GM21390 (cell line): ENCODE measurements at regions not wholly inside any gene's neighbourhood (a gene's known extent, or its start where the extent isn't known, plus 50 kb on each side); places are given as distances from the start of the nearest gene placed in this dataset.
A peak's percentile ranks its signal among the peaks of the same experiment; 100 is the strongest.
"Not testable (repeated sequence)": the region's sequence is repeated elsewhere in the genome, so short reads cannot be mapped to it uniquely, and the experiment has no call there.

Experiments
- ATAC-seq: cut with Tn5 transposase; IDR thresholded peaks from one replicate; pipeline ENCODE4 v1.9.1; 2021; ENCODE audit not compliant: unreplicated experiment

GRCh38 chr7:131122394-131122793, 205.3 kb upstream of the MKLN1 start:
- ATAC-seq = no peak

DNA sequence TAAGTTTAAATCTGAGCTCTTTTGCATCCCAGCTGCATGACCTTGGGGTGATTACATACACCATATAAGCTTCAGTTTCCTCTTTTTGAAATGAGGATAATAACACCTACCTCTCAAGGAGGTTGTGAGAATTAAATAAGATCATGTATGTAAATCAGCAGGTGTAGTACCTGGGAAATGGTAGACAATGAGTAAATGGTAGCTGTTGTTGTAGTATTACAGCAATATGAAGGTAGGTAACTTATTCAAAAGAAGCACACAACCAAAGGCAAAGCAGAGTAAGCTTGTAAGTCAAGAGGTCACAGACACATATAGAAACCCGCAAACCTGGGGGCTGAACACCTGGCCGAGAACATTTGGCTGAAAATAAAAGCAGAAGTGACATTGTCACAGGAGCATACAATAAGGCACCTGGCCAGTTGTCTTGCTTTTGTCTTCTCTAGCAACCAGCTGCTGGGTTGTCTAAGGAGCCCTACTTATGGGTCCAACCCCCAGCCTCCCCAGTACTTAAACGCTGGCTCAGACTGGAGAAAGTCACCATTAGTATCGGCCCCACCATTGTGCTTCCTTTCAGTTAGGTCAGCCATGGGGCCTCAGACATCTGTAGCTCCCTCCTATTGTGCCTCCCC, 203.6 kb upstream of the MKLN1 start:
- ATAC-seq = peak; percentile 91

DNA sequence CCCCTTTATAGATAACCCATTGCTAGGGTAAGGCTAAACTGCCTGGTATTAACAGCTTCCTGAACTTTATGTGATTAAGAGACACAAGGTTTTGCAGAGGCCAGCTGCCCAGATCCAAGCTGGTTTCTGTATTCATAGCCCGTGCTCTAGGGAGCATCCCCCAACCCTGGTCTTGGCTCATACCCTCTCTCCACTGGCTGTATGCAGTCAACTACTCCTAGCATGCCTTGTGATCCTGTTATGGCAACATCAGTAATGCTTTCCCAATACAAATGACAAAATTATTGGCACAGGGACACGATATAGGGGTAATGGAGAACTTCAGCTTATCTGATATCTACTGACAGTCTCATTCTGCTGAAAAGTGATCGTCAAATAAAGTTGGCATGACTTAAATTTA, 202.8 kb upstream of the MKLN1 start:
- ATAC-seq = no peak

GRCh38 chr7:131130324-131130723, 197.4 kb upstream of the MKLN1 start:
- no peak for ATAC-seq

DNA sequence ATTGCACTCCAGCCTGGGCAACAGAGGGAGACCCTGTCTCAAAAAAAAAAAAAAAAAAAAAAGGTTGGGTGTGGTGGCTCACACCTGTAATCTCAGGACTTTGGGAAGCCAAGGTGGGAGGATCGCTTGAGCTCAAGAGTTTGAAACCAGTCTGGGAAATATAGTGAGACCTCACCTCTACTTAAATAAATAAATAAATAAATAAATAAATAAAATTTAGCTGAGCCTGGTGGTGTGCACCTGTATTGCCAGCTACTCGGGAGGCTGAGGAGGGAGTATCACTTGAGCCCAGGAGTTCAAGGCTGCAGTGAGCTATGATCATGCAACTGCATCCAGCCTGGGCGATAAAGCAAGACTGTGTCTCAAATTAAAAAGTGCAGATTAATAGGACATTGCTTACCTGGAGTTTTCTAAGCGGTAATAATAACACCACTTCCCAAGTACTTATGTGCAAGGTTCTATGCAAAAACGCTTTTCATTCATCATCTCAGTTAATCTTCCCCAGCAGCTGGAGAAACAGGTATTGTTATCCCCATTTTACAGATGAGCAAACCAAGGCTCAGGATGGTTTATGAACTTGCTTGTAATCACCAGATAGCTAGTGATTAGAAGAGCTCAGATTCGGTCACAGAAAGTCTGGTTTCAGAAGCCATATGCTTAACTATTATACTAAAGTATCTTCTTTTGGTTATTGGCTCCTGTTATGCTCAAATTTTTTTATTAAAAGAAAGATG, 196.5 kb upstream of the MKLN1 start:
- ATAC-seq = no peak

DNA sequence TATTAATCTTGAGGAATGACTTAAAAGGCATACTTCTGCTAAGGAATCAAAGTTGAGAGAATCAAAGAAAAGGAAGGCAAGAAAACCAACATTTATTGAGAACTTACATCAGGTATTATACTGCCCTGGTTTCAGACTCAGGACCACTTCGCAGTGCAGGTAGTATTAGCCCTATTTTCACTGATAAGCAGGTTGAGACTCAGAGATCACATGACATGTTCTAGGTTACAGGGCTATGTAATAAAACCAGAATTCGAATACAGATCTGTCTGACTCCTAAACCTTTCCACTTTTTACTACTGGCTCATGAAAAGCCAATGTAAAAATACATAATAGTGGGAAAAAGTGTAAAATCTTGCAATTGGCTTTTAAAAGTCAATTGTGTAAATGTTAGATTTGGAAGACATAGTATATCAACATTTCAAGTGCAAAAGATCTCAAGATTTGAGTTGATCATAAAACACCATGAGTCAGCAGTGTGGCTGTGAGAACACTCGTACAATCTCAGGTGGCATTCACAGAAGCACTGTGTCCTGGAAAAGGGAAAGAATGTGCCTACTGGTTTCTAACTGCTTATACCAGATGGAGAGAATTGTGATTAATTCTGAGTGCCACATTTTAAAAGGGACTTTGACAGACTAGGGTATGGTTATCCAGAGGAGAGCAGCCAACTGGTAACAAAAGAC, 195.8 kb upstream of the MKLN1 start:
- ATAC-seq = no peak

- no peak for ATAC-seq
Measured at GRCh38 chr7:131139462-131139861, 188.2 kb upstream of the MKLN1 start.

- ATAC-seq = no peak
Measured at GRCh38 chr7:131141443-131141967, 186.2 kb upstream of the MKLN1 start.

DNA sequence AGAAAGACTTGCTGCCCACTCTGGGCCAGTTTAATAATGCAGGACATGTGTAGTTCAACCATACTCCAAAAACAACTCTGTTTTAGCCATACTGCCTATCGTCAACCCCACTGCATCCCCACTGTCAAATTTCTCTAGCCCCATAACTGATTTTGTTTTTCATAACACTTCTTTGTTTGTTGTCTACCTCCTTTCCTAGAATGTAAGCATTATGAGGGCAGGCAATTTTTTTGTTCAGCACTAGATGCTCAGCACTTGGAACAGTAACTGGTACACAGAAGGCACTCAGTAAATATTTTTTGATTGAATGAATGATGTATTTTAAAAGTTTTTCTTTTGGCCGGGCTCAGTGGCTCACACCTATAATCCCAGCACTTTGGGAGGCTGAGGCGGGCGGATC, 183.8 kb upstream of the MKLN1 start:
- no peak for ATAC-seq

- ATAC-seq = no peak
Measured at GRCh38 chr7:131145026-131145425, 182.7 kb upstream of the MKLN1 start.

- ATAC-seq = no peak
Measured at GRCh38 chr7:131145770-131146169, 181.9 kb upstream of the MKLN1 start.

DNA sequence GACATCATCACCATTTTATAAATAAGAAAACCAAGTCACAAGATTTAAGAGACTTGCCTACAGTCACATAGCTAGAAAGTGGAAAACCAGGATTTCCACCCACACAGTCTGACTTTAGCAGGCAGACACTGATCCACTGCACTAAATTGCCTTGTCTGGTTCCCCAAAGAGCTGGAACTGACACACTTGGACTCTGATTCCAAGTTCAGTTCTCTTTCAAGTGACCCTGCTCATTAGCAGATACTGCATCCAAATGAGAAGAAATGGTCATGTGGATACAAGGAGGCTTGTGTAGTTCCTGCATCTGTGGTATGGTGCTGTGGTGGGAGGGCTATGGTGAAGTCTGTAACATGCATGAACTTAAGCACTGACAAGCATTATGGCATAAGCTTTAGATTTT, 180.1 kb upstream of the MKLN1 start:
- no peak for ATAC-seq

- ATAC-seq = no peak
Measured at GRCh38 chr7:131148258-131148657, 179.4 kb upstream of the MKLN1 start.

DNA sequence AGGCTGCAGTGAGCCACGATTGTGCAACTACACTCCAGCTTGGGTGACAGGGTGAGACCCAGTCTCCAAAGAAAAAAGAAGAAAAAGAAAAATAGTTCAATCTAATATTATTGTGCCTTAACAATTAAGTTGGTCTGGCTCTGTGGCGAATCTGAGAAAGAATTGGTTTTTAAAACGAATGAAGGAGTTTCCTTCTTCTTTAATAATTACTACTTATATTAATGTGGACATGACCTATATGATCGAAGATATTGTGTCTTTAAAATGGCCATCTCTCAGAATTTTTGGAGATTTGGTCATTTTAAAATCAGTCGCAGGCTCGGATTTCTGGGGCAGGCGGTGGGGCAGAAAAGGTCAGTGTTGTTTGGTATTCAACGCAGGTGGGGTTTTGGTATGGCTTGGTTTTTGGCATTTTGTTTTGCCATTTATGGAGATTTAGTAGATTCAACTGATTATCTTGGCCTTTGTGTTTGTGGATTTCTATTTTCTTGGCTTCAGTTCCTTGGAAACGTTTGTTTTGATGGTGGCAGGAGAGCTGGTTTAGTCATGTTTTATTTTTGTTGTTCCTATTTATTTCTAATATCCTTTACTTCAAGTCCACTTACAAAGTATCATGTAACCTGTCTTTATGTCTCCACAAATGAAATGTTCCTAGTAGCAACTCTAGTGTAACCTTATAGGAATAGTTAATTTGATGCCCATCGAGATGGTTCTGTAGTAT, 178.8 kb upstream of the MKLN1 start:
- ATAC-seq = no peak

DNA sequence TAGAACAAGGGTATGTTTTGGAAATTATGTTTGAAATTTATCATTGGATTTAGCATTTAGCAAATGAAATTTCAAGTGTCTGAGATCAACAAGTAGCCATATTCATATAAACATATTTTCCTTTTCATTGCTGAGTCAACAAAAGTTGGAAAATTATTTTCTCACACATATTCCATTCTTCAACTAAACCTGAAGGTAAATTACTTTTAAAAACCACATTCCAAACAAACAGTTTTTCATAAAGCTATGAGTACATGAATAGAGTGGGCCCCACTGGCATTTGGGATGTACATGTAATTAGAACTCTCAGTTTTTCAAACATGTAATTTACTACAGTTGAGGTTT, 178.3 kb upstream of the MKLN1 start:
- ATAC-seq = no peak

- no peak for ATAC-seq
Measured at GRCh38 chr7:131149840-131150239, 177.8 kb upstream of the MKLN1 start.

DNA sequence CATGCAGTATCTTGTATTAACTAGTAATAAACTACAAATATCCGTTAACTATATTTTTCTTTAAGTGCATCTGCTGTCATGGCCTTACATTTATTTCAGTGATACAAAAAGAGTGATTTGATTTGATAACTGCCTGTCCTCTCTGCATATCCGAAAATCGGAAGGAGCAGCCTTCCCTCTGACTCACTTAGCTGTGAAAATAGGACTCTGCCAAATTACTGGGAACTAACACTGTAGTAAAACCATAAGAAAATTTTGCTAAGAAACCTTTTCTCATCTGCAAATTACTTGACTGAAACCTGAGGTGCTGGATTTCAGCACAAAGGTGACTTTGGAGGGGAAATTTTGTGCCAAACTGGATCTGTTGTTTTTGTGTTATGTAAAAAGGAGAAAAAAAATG, 176.6 kb upstream of the MKLN1 start:
- no peak for ATAC-seq

GRCh38 chr7:131152766-131153165, 174.9 kb upstream of the MKLN1 start:
- ATAC-seq = no peak

- ATAC-seq = no peak
Measured at GRCh38 chr7:131154380-131154779, 173.3 kb upstream of the MKLN1 start.

DNA sequence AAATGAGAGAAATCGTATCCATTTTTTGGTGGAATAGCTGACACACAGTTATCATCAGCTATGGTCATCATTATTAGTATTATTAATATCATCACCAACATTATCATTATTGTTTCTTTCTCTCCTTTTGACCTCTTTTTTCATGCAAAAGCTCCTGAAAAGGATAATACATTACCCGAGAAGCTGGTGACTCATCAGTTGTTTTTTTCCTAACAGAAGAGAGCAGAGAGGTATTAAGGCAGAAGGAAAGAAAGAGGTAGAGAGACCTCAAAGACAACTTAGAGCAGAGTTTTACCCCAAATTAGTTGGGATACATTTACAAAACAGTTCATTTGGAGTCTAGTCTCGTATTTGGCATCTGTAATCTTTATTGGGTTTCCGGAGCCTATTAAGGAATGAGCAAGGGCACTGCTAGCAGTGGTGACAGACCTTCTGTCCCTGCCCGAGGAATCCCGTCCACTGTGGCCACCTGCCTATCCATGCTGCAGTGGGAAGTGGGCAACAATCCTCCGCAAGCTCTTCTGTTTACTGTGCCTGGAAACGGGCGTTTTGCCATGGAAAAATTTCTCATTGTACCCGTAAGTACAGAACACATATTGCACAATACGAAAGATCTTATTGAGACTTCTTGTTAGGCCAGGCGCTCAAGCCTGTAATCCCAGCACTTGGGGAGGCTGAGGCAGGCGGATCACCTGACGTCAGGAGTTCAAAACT, 170.0 kb upstream of the MKLN1 start:
- ATAC-seq = no peak

- ATAC-seq = not testable (repeated sequence)
Measured at GRCh38 chr7:131158244-131158636, 169.4 kb upstream of the MKLN1 start.
